SH-SY5Y (cell line): ENCODE measurements at regions not wholly inside any gene's neighbourhood (a gene's known extent, or its start where the extent isn't known, plus 50 kb on each side); places are given as distances from the start of the nearest gene placed in this dataset.

Source experiments
- GATA2 ChIP-seq: IDR thresholded peaks from 2 replicates; pipeline ENCODE4 v1.6.1; 2011; ENCODE audit warnings: mild to moderate bottlenecking, low read depth, low read length
- GATA3 ChIP-seq: IDR thresholded peaks from 2 replicates; pipeline ENCODE4 v1.6.1; 2011; ENCODE audit warnings: low read depth, mild to moderate bottlenecking, low read length, moderate library complexity

- TF ChIP-seq GATA2 = no peak
- no peak for TF ChIP-seq GATA3
Measured at GRCh38 chr2:56707650-56708049, 523.9 kb downstream of the CCDC85A start.
